ENCODE measurements at regions not wholly inside any gene's neighbourhood (a gene's known extent, or its start where the extent isn't known, plus 50 kb on each side); places are given as distances from the start of the nearest gene placed in this dataset.

GRCh38 chr10:55287346-55287745 lies 486.3 kb upstream of the PCDH15 start:
- TF ChIP-seq POLR2A (IDR thresholded peaks at IDR 0.05): no peak
- TF ChIP-seq, protein P1, sequence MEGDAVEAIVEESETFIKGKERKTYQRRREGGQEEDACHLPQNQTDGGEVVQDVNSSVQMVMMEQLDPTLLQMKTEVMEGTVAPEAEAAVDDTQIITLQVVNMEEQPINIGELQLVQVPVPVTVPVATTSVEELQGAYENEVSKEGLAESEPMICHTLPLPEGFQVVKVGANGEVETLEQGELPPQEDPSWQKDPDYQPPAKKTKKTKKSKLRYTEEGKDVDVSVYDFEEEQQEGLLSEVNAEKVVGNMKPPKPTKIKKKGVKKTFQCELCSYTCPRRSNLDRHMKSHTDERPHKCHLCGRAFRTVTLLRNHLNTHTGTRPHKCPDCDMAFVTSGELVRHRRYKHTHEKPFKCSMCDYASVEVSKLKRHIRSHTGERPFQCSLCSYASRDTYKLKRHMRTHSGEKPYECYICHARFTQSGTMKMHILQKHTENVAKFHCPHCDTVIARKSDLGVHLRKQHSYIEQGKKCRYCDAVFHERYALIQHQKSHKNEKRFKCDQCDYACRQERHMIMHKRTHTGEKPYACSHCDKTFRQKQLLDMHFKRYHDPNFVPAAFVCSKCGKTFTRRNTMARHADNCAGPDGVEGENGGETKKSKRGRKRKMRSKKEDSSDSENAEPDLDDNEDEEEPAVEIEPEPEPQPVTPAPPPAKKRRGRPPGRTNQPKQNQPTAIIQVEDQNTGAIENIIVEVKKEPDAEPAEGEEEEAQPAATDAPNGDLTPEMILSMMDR (IDR thresholded peaks at IDR 0.05): no peak
- no peak for TF ChIP-seq EP300 (IDR thresholded peaks at IDR 0.05)
- no peak for TF ChIP-seq POLR2AphosphoS5 (IDR thresholded peaks at IDR 0.05)

Data from sigmoid colon (tissue), 4 donors.